ENCODE measurements at regions not wholly inside any gene's neighbourhood (a gene's known extent, or its start where the extent isn't known, plus 50 kb on each side); places are given as distances from the start of the nearest gene placed in this dataset.

DNA sequence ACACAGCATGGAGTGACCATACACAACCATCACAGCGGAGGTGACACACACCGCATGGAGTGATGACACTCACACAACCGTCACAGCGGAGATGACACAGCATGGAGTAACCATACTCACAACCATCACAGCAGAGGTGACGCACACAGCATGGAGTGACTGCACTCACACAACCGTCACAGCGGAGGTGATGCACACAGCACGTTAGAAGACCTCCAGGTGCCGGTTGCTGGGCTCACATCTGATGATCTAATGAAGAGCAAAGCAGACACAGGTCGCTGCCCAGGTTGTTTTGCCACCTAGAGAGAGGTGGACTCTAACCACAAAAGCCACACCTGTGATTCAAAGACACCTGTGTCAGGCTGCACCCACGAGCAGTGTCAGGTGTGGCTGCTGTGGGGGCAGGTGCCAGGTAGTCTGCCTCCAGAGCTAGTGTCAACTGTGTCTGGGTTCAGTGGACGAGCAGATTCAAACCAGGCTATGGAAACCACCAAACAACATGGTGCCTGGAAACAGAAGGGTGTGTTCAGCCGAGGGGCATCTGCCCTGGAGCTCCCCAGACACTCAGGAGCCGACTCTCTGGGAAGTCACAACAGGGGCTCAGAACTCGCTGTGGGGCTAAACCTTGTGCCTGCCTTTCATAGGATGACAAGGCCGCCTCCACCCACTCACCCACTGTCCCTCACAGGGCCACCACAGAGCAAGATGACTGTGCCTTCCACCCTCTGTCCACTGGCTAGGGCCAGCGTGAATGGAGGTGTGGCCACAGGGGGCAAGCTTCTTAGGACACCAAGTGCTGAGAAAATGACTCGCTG is 608.2 kb downstream of the TBC1D22A start:
- no peak overlapping the region for H3K4me3 ChIP-seq (ENCODE audit: low read depth, low read length)
- TF ChIP-seq, protein P1, sequence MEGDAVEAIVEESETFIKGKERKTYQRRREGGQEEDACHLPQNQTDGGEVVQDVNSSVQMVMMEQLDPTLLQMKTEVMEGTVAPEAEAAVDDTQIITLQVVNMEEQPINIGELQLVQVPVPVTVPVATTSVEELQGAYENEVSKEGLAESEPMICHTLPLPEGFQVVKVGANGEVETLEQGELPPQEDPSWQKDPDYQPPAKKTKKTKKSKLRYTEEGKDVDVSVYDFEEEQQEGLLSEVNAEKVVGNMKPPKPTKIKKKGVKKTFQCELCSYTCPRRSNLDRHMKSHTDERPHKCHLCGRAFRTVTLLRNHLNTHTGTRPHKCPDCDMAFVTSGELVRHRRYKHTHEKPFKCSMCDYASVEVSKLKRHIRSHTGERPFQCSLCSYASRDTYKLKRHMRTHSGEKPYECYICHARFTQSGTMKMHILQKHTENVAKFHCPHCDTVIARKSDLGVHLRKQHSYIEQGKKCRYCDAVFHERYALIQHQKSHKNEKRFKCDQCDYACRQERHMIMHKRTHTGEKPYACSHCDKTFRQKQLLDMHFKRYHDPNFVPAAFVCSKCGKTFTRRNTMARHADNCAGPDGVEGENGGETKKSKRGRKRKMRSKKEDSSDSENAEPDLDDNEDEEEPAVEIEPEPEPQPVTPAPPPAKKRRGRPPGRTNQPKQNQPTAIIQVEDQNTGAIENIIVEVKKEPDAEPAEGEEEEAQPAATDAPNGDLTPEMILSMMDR (conservative IDR thresholded peaks at IDR 0.05; ENCODE audit: low read depth, low read length) = no peak
- no peak for DNase-seq (ENCODE audit: low read depth)

DNA sequence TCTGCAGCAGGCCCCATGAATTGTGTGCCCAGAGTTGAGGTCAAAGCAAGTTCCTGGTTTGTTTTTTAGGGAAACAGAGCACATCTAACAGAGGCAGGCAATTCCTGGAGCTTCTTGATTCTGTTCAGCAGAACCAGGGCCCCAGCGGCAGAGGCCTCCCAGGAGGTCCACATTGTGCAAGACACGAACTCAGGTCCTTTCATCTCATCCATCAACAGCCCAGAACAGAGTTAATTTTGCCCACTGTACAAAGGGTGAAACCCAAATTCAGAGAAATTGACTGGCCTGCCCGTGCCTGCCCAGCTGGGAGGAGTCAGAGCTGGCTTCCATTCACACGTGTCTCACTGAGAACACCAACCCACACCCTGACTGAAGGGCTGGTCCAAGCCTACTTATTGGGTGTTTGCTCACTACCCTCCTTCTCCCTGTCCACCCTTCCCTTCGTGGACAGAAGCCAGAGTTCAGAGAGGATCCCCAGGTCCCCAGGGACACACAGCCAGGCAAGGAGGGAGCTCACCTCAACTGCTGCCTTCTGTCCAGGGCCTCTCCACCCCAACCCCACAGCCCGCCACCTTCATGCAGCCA is 607.1 kb downstream of the TBC1D22A start:
- TF ChIP-seq, protein P1 (conservative IDR thresholded peaks at IDR 0.05; ENCODE audit: low read depth, low read length) = no peak
- no peak overlapping the region for H3K4me3 ChIP-seq (ENCODE audit: low read depth, low read length)
- DNase-seq (ENCODE audit: low read depth) = no peak

DNA sequence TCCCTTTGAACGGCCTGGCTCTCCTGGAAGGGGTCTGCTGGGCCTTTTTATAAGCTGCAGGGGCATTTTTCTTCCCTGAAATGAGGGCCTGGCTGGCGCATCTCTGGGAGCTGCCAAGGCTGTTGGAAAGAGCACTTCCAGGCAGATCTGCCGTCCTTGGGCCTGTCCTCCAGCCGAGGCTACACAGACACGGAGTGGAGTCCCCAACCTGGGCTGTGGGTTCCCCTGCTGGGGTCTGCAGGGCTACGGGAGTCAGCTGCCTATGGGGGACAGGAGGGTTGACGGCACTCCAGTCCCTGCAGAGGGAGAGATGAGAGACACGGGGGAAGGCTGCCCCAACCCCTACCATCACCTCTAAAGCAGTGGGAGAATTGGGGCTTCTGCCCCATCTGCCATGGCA is 606.6 kb downstream of the TBC1D22A start:
- DNase-seq (ENCODE audit: low read depth) = no peak
- no peak overlapping the region for H3K4me3 ChIP-seq (ENCODE audit: low read depth, low read length)
- TF ChIP-seq, protein P1 (conservative IDR thresholded peaks at IDR 0.05; ENCODE audit: low read depth, low read length) = no peak

DNA sequence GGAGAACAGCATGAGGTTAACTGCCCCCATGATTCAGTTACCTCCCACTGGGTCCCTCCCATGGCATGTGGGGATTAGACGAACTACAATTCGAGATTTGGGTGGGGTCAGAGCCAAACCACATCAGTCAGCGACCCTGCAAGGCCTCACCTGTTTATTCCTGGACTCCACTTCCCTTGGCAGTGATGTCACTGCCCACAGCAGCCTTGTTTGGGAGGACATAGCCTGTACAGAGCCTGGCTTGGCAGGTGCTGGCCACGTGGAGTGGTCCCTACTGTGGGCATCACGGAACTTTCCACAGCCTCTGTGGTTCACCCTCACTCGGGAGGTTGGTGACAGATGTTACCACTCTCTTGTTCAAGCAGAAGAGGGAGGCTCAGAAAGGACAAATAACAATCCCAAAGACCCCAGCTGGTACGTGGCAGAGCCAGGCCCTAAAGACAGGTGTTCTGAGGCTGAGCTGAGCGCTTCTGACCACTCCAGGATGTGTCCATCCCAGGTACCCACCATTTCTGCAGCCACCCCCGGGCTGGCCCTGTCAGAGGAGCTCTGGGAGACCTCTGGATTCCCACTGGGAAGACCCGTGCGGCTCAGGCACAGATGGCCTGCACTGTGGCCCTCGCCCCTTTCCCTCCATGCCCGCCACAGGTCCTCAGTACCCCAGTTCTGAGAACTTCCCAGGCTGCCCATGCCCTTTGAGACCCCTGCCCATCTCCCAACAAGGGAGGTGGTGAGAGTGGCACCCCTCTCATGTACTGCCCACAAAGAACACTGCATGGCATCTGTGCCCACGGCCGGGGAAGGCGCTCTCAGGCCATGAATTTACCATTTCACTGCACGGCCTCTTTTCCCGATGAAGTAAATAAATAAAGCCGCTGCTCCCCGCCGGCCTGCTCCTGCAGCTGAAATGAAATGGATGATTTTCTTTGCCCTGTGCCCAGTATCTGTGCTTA is 605.8 kb downstream of the TBC1D22A start:
- no peak for DNase-seq (ENCODE audit: low read depth)
- TF ChIP-seq, protein P1 (conservative IDR thresholded peaks at IDR 0.05; ENCODE audit: low read depth, low read length) = no peak
- no peak overlapping the region for H3K4me3 ChIP-seq (ENCODE audit: low read depth, low read length)

DNA sequence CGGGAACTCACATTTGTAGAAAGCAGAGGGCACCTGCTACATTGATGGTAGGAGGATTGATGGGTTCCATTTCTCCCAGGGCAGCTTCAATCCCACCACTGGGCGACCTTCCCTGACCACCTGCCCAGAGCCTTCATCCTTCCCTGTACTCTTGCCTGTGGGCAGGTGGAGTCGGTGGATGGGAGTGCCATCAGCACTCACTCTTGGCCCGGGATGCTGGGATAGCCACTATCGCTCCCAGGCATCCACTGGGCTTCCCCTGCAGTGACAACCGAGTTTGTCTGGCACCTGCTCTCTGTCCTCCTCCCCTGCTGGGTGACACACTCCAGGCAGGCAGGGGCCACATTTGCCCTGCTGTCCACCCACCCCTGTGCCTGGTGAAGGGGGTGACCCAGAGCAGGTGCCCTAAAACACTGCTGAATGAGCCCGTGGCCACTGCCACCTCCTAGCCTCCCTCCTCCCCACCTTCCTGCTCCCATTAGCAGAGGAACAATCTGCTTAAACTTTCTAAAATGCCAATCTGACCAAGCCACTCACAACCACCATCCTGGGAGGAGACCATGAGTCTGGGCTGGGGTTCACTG is 604.7 kb downstream of the TBC1D22A start:
- no peak for DNase-seq (ENCODE audit: low read depth)
- no peak overlapping the region for H3K4me3 ChIP-seq (ENCODE audit: low read depth, low read length)
- TF ChIP-seq, protein P1 (conservative IDR thresholded peaks at IDR 0.05; ENCODE audit: low read depth, low read length) = no peak

DNA sequence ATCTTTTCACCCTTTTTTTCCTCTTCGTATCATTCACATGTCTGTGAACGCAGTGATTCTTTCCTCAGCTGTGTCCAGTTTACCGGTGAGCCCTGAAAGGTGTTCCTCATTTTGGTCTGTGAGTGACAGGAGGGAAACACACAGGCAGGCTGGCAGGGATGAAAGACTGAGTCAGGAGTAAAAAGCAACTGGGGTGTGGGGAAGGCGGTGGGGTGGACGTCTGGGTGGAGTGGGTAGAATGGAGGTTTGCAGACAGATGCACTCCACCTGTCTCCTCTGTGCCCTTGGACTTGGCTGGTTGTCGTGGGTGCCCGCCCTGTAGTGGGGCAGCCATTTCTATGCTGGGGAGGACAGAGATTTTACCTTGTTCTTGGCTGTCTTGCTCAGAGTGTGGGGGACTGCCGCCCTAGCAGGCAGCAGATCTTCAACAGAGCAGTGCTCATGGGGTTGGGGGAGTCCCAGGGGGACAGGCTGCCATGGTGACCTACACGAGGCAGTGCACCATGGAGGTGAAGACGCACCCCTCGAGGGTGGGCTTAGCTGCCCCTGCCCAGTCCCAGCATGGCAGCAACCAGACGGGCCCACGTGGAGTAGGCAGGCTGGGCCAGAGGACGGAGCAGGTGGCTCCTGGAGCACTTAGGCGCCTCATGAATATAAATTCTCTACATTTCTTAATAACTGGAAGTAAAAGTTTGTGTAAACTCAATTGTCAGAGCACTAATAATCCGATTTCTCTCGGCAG is 603.7 kb downstream of the TBC1D22A start:
- H3K4me3 ChIP-seq (ENCODE audit: low read depth, low read length) = no peak overlapping the region
- TF ChIP-seq, protein P1 (conservative IDR thresholded peaks at IDR 0.05; ENCODE audit: low read depth, low read length) = no peak
- no peak for DNase-seq (ENCODE audit: low read depth)
